ENCODE measurements at regions not wholly inside any gene's neighbourhood (a gene's known extent, or its start where the extent isn't known, plus 50 kb on each side); places are given as distances from the start of the nearest gene placed in this dataset.

DNA sequence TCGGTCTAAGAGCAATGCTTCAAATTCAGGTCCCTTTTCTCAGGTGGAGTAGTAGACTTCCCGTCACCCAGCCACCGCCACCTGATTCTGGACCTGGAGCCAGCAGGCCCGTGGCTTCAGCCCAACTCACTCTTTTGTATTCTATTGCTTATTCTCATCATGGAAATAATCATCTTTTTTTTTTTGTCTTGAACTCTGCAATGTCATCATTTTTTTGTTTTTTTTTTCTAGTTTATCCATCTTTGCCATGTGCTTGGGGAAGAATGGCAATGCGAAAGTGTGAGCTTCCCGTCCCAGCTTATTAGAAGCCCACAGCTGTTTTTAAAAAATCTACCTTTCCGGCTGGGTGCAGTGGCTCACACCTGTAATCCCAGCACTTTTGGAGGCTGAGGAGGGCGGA lies 51.3 kb upstream of the FSTL1 start:
- no peak for DNase-seq (ENCODE audit: low read depth, low spot score)
- CTCF ChIA-PET: interaction anchor here (0.8 to 2.8 kb wide), 3 partner anchors 31 to 85 kb away, joined by 3 to 9 read pairs (median 3); no protein-coding TSS in a partner anchor
- no peak overlapping the region for H3K4me3 ChIP-seq (ENCODE audit: low read depth, low read length)
- POLR2A ChIA-PET: interaction anchor here (0.7 kb wide), 1 partner anchor 53 kb away, joined by 3 read pairs; no protein-coding TSS in a partner anchor
- TF ChIP-seq, protein P1, sequence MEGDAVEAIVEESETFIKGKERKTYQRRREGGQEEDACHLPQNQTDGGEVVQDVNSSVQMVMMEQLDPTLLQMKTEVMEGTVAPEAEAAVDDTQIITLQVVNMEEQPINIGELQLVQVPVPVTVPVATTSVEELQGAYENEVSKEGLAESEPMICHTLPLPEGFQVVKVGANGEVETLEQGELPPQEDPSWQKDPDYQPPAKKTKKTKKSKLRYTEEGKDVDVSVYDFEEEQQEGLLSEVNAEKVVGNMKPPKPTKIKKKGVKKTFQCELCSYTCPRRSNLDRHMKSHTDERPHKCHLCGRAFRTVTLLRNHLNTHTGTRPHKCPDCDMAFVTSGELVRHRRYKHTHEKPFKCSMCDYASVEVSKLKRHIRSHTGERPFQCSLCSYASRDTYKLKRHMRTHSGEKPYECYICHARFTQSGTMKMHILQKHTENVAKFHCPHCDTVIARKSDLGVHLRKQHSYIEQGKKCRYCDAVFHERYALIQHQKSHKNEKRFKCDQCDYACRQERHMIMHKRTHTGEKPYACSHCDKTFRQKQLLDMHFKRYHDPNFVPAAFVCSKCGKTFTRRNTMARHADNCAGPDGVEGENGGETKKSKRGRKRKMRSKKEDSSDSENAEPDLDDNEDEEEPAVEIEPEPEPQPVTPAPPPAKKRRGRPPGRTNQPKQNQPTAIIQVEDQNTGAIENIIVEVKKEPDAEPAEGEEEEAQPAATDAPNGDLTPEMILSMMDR (IDR thresholded peaks at IDR 0.05; ENCODE audit: insufficient read depth, low read length, missing control alignments): no peak
